Lower lobe of right lung (tissue), 2 donors: ENCODE measurements at regions not wholly inside any gene's neighbourhood (a gene's known extent, or its start where the extent isn't known, plus 50 kb on each side); places are given as distances from the start of the nearest gene placed in this dataset.
A peak's percentile ranks its signal among the peaks of the same experiment; 100 is the strongest.
"Not testable (repeated sequence)": the region's sequence is repeated elsewhere in the genome, so short reads cannot be mapped to it uniquely, and the experiment has no call there.

Experiments
- ATAC-seq, 2 donors: fragments of 200-7000 bp; cut with Tn5 transposase; one replicate each; pipeline ENCODE4 v1.9.1; 2020 to 2022; ENCODE audit warnings: mild to moderate bottlenecking in 2 of 2, moderate library complexity in 2 of 2
- DNase-seq: peaks from one replicate; pipeline ENCODE4 v3.0.0-alpha.2; 2020
- H3K27ac ChIP-seq: fragments of 200-600 bp; one replicate; pipeline ENCODE4 v1.8.0; 2022
- H3K27me3 ChIP-seq: fragments of 200-600 bp; one replicate; pipeline ENCODE4 v1.8.0; 2022; ENCODE audit warnings: low read depth
- H3K36me3 ChIP-seq: fragments of 200-600 bp; one replicate; pipeline ENCODE4 v1.8.0; 2022; ENCODE audit warnings: mild to moderate bottlenecking
- H3K4me1 ChIP-seq: fragments of 200-600 bp; one replicate; pipeline ENCODE4 v1.8.0; 2022
- H3K4me3 ChIP-seq: fragments of 200-600 bp; one replicate; pipeline ENCODE4 v1.8.0; 2022; ENCODE audit warnings: mild to moderate bottlenecking
- H3K9me3 ChIP-seq: fragments of 200-600 bp; one replicate; pipeline ENCODE4 v1.8.0; 2022
- intact Hi-C: fragments of 100-400 bp; cut with DNase I; formaldehyde crosslinking; loops from one replicate; pipeline ENCODE4 v1.11.0; 2022
- TF ChIP-seq, protein P1 (sequence below): fragments of 200-600 bp; IDR thresholded peaks from one replicate; pipeline ENCODE4 v1.8.0; 2022; ENCODE audit warnings: antibody characterized with exemption, mild to moderate bottlenecking
- donor health status: DM: no; HTN: yes; CAD: no; lungs with severe emphysema.

DNA sequence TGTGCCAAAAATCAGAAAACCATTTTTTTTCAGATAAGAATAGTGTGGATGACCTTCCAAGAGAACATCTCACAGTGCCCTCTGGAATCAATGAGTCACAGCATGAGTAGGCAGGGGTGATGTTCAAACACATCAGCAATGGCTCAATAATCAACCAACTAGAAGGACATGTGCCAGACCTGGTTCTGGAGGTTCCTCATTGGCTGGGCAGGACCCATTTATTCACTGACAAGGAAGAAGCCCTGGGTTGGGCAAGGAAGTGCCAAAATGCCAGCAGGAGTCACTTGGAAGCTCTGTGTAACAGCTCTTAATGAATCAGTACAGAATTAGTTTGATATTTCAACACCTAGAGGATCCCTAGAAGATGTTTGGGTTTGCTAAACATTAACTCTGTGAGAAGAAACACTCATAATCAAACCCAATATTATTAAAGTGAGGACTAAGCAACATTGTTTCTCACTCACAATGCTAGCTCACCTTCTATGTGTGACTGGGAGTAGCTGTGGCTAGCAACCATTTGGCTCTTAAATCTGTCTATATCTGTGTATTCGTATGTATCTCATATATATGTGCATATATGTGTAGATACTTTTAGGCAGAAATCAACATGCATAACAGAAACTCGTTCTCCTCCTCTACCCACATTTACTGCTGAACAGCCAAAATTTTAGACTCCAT, 72.3 kb upstream of the APBB1IP start:
- ATAC-seq (no peak), DNase-seq (no peak)
- no peak overlapping the region for H3K4me3 ChIP-seq
- no peaks in the 10 kb centered on the region for H3K4me1 ChIP-seq
- no peaks in the 10 kb centered on the region for H3K36me3 ChIP-seq
- no peak overlapping the region for H3K27ac ChIP-seq
- intact Hi-C loops, result no loop called here
- H3K9me3 ChIP-seq, result no peaks in the 10 kb centered on the region
- no peaks in the 10 kb centered on the region for H3K27me3 ChIP-seq
- TF ChIP-seq, protein P1, sequence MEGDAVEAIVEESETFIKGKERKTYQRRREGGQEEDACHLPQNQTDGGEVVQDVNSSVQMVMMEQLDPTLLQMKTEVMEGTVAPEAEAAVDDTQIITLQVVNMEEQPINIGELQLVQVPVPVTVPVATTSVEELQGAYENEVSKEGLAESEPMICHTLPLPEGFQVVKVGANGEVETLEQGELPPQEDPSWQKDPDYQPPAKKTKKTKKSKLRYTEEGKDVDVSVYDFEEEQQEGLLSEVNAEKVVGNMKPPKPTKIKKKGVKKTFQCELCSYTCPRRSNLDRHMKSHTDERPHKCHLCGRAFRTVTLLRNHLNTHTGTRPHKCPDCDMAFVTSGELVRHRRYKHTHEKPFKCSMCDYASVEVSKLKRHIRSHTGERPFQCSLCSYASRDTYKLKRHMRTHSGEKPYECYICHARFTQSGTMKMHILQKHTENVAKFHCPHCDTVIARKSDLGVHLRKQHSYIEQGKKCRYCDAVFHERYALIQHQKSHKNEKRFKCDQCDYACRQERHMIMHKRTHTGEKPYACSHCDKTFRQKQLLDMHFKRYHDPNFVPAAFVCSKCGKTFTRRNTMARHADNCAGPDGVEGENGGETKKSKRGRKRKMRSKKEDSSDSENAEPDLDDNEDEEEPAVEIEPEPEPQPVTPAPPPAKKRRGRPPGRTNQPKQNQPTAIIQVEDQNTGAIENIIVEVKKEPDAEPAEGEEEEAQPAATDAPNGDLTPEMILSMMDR, result no peak

DNA sequence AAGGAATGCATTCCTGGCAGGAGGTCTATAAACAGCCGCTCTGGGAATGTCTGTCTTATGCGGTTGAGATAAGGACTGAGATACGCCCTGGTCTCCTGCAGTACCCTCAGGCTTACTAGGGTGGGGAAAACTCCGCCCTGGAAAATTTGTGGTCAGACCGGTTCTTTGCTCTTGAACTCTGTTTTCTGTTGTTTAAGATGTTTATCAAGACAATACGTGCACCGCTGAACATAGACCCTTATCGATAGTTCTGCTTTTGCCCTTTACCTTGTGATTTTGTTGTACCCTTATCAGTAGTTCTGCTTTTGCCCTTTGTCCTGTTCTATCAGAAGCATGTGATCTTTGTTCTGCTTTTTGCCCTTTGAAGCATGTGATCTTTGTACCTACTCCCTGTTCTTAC, 71.1 kb upstream of the APBB1IP start:
- intact Hi-C loops, H3K27ac ChIP-seq, H3K36me3 ChIP-seq, H3K4me1 ChIP-seq, H3K4me3 ChIP-seq, H3K27me3 ChIP-seq, H3K9me3 ChIP-seq, ATAC-seq, DNase-seq: not testable (repeated sequence)

DNA sequence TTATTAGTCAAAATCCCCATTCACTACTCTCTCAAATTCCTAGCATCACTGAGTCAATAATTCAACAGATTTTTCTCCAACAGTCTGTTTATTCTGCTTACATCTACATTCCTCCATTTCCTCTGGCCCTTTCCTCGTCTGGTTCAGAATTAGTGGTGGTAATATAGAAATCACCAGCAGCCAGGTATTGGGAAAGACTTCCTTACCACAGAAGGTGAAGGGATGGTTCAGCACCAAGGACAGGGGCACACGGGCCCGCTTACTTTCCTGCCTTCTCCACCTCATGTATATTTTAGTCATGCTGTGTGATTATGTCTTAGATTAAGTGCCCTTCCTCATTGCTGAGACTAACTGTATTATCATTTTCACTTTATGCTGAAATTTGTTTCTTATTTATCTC, 70.4 kb upstream of the APBB1IP start:
- H3K9me3 ChIP-seq, result no peaks in the 10 kb centered on the region
- H3K27ac ChIP-seq, result no peak overlapping the region
- TF ChIP-seq, protein P1, result no peak
- intact Hi-C loops, result no loop called here
- no peaks in the 10 kb centered on the region for H3K27me3 ChIP-seq
- H3K4me3 ChIP-seq, result no peak overlapping the region
- DNase-seq (peak; percentile 54), ATAC-seq (peak in 1 of 2 donors; percentile 52)
- H3K4me1 ChIP-seq, result no peaks in the 10 kb centered on the region
- no peaks in the 10 kb centered on the region for H3K36me3 ChIP-seq

DNA sequence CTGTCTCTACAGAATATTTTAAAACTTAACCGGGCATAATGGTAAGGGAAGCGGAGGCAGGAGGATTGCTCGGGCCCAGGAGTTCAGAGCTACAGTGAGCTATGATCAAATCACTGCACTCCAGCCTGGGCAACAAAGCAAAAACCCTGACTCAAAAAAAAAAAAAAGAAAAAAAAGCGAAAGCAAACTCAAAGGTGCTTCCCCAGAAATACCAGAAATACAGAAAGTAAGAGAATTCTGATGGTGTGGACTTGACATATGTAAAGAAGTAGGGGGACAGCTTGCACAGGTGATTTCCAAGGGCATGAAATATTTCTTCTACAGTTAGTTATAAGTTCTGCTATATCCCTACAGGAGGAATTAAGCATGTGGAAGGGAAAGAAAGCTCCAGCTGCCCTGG, 69.7 kb upstream of the APBB1IP start:
- TF ChIP-seq, protein P1, result no peak
- Histone ChIP-seq H3K36me3 (no peaks in the 10 kb centered on the region), H3K27me3 (no peaks in the 10 kb centered on the region), H3K9me3 (no peaks in the 10 kb centered on the region), H3K4me3 (no peak overlapping the region), H3K27ac (no peak overlapping the region), H3K4me1 (no peaks in the 10 kb centered on the region)
- no peak for ATAC-seq
- intact Hi-C loops, result no loop called here
- DNase-seq, result no peak

DNA sequence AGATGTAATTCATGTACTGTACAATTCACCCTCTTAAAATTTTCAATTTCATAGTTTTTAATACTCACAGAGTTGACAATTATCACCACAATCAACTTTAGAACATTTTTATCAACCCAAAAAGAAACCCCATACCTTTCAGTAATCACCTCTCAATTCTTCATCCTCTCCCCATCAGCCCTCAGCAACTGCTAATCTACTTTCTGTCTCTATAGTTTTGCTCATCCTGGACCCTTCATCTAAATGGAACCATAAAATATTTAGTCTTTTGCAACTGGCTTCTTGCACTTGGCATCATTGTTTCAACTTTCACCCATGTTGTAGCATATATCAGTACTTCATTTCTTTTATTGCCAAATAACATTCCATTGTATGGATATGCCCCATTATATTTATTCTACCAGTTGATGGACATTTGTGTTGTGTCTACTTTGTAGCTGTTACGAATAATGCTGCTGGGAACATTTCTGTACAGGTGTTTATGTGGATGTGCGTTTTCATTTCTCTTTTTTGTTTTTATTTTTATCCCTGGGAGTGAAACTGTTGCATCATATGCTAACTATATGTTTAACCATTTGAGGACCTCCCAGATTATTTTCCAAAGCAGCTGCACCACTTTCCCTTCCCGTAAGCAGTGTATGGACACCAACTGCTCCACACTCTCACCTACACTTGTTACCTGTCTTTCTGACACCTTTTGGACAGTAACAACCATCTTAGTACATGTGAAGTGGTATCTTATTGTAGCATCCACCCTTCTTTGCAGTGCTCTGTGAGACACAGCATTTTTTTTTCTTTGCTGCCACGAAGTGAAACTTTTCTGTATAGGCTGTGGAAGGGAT, 65.4 kb upstream of the APBB1IP start:
- TF ChIP-seq, protein P1, result no peak
- ATAC-seq (no peak), DNase-seq (no peak)
- H3K9me3 ChIP-seq, result no peaks in the 10 kb centered on the region
- intact Hi-C loops, result no loop called here
- no peaks in the 10 kb centered on the region for H3K4me1 ChIP-seq
- H3K27me3 ChIP-seq, result no peaks in the 10 kb centered on the region
- H3K4me3 ChIP-seq, result no peak overlapping the region
- no peaks in the 10 kb centered on the region for H3K36me3 ChIP-seq
- H3K27ac ChIP-seq, result no peak overlapping the region

DNA sequence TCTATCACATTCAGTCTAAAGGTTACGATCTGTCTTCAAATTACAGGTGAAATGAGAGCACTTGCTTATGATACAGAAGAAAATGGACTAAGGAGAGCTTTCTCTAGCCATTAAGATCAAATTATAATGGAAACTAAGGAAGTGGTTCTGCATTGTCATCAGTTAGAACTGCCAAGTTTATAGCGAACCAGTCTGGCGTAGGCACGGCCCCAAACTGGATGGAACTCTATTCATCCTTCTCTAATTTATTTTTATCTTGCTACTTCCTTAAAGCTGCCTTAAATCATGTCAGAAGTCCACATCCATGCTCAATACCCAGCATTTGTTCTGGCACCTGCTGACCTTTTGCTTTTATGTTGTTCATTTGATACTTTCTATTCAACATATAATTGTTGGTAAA, 63.7 kb upstream of the APBB1IP start:
- intact Hi-C loops, result no loop called here
- no peaks in the 10 kb centered on the region for H3K4me1 ChIP-seq
- no peaks in the 10 kb centered on the region for H3K36me3 ChIP-seq
- H3K27me3 ChIP-seq, result no peaks in the 10 kb centered on the region
- TF ChIP-seq, protein P1, result no peak
- H3K9me3 ChIP-seq, result no peaks in the 10 kb centered on the region
- H3K4me3 ChIP-seq, result no peak overlapping the region
- H3K27ac ChIP-seq, result no peak overlapping the region
- ATAC-seq (no peak), DNase-seq (no peak)

DNA sequence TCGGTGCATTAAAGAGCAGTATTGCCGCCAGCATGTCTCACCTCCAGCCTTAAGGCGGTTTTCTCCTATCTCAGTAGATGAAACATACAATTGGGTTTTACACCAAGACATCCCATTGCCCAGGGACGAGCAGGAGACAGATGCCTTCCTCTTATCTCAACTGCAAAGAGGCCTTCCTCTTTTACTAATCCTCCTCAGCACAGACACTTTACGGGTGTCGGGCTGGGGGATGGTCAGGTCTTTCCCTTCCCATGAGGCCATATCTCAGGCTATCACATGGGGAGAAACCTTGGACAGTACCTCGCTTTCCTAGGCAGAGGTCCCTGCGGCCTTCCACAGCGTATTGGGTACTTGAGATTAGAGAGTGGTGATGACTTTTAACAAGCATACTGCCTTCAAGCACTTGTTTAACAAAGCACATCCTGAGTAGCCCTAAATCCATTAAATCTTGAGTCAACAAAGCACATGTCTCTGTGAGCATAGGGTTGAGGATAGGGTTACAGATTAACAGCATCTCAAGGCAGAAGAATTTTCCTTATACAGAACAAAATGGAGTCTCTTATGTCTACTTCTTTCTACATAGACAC, 60.8 kb upstream of the APBB1IP start:
- intact Hi-C loops, H3K36me3 ChIP-seq, ATAC-seq, H3K4me1 ChIP-seq, H3K4me3 ChIP-seq, DNase-seq, H3K9me3 ChIP-seq, H3K27me3 ChIP-seq, H3K27ac ChIP-seq: not testable (repeated sequence)
